GM19372 (cell line): ENCODE measurements at regions not wholly inside any gene's neighbourhood (a gene's known extent, or its start where the extent isn't known, plus 50 kb on each side); places are given as distances from the start of the nearest gene placed in this dataset.
"Not testable (repeated sequence)": the region's sequence is repeated elsewhere in the genome, so short reads cannot be mapped to it uniquely, and the experiment has no call there.

Source experiments
- ATAC-seq: cut with Tn5 transposase; IDR thresholded peaks from one replicate; pipeline ENCODE4 v1.9.1; 2021; ENCODE audit warnings: mild to moderate bottlenecking, low read depth, moderate library complexity; ENCODE audit not compliant: unreplicated experiment

DNA sequence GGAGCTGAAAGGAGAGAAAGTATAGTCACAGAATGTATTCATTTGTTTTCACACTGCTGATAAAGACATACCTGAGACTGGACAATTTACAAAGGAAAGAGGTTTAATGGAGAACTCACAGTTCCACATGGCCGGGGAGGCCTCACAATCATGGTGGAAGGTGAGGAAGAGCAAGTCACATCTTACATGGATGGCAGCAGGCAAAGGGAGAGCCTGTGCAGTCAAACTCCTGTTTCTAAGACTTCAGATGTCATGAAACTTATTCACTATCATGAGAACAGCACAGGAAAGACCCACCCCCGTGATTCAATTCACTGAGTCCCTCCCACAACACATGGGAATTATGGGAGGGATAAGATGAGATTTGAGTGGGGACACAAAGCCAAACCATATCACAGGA lies 224.7 kb downstream of the LNPK start:
- ATAC-seq = not testable (repeated sequence)

- no peak for ATAC-seq
Measured at GRCh38 chr2:175769200-175769599, 232.9 kb downstream of the LNPK start.

- ATAC-seq = no peak
Measured at GRCh38 chr2:175766880-175767279, 235.2 kb downstream of the LNPK start.

DNA sequence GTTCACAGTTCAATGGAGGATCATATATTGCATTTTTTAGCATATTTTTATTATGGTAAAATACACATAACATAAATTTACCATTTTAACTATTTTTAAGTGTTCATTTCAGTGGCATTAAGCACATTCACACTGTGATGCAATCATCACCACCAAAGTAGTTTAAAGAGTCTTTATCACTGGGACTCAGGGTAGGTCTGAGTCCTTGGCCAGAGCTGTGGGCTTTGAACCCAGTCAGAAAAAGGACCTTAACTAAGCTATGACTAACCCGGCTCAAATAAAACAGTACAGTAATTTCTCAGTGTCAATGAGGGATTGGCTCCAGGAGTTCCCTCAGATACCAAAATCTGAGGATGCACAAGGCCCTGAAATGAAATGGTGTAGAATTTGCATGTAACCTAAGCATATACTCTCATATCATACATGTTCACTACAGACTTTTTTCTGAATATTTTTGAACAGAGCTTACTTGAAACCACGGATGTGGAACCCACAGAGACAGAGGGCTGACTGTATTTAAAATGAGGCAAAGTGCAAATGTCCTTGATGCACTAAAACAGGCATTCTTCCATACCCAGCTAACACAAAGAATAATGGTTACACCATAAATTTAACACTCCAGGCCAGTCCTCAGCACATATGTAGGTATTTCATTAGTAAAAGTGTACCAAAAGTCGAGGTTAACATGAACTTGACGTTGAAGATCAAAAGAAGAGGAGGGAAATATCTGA lies 246.2 kb downstream of the LNPK start:
- ATAC-seq = no peak

DNA sequence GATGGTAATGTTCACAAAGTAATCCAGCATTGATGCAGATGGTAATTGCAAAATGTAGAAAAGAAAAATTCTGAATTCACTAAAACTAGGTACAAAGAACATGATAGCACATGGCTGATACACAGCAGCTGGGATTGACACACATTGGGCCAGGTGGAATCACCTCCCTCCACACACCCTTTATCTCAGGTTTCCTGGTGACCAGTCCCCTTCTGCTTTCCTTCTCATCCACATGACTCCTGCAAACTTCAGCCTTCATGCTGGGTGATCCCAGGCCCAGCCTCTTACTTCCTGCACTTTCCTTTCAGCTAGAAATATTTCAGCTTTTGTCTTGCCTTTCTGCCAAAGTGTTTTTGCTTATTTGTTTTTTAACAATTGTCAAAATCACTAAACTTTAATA lies 246.9 kb downstream of the LNPK start:
- no peak for ATAC-seq

DNA sequence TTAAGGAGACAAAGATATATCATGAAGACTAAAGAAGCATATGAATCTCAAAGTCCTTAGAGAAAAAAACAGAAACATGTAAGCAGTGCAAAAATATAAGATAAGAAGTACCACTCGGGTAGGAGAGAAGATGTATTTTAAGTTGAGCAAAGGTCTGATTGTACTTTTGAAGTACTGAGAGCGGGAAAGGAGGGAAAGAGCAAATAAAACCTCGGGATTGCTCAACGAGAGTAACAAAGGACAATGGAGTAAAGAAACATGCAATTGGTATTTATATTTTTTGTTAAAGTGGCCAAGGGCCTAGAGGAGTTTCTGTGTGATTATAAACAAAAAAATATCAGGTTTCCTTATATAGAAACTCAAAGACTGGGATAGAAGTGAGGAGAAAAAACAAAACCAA lies 251.9 kb downstream of the LNPK start:
- no peak for ATAC-seq

DNA sequence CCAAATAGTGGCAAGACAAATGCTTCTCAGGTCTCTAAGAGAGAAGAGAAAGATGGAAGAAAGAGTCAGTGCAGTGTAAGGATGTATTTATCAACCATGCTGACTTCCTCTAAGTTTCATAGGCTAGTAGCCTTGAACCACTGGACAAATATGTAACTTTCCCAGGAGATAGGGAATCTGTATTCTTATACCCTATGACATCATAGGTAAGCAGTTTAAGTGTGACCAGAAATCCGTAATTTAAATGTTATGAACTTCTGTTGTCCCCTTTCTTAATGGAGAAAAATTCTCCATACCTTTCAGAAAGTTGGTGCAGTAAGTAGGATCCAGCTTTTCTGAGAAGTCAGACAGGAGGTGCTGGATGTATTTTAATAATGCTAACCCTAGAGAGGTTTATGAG lies 256.2 kb downstream of the LNPK start:
- no peak for ATAC-seq

- no peak for ATAC-seq
Measured at GRCh38 chr2:175744000-175744399, 258.1 kb downstream of the LNPK start.

- no peak for ATAC-seq
Measured at GRCh38 chr2:175743011-175743410, 259.1 kb downstream of the LNPK start.

- ATAC-seq = no peak
Measured at GRCh38 chr2:175742367-175742766, 259.7 kb downstream of the LNPK start.

DNA sequence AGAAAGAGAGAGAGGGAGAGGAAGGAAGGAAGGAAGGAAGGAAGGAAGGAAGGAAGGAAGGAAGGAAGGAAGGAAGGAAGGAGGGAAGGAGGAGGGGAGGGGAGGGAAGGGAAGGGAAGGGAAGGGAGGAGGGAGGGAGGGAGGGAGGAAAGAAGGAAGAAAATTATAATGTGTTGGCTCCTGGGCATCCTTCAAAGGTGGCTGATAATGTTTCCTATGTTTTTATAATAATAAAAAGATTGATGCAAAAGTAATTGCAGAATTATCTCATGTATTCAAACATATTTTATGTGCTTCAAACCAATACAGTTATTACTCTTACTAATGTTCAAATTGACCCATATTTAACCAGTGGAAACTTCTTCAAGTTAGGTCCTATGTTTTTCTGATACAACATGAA lies 260.9 kb downstream of the LNPK start:
- ATAC-seq = no peak

GRCh38 chr2:175737722-175738361 lies 264.2 kb downstream of the LNPK start:
- no peak for ATAC-seq

GRCh38 chr2:175734686-175735085 lies 267.4 kb downstream of the LNPK start:
- no peak for ATAC-seq

- ATAC-seq = no peak
Measured at GRCh38 chr2:175732531-175732930, 269.5 kb downstream of the LNPK start.

DNA sequence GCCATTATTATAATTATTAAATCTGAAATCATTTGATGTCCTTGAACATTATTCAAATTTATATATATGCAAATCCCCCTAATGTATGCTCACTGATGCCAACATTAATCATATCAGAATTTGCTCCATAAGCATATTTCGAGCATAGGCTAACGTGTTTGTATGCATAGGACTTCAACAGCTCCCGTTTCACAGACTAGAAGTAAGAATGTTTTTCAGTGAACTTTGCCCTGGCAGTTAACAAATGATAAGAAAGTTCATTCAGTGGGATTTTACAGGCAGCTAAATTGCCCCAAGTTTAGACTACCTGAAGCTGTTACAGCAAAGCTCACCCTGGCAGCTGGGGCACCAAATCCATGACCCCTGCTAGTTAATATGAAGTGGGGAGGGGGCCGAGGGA lies 272.0 kb downstream of the LNPK start:
- no peak for ATAC-seq

GRCh38 chr2:175729049-175729706 lies 272.9 kb downstream of the LNPK start:
- no peak for ATAC-seq

GRCh38 chr2:175728032-175728431 lies 274.0 kb downstream of the LNPK start:
- ATAC-seq = no peak

DNA sequence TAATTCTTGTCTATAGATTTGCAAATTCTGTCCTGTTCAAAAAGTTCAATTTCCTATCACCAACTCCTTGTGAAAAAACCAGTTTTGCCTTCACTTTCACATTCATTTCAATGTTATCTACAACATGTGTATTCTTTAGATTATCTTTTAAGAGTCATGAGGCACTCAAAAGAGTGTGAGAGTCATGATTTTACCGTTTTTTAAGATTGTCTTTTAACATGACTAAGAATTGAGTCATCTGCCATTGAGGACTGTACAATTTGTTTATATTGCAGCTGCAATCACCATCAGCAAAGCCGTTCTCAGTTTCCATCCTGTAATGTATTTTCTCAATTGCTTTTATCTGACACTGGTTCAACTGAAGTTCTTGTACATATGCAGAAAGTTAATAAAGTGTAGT lies 275.8 kb downstream of the LNPK start:
- ATAC-seq = no peak

DNA sequence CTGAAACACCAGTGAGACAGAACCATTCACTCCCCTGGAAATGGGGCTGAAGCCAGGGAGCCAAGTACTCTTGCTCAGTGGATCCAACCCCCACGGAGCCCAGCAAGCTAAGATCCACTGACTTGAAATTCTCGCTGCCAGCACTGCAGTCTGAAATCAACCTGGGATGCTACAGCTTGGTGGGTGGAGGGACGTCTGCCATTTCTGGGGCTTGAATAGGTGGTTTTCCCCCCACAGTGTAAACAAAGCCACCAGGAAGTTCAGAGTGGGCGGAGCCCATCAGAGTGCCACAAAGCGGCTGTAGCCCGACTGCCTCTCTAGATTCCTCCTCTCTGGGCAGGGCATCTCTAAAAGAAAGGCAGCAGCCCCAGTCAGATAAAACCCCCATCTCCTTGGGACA lies 292.8 kb downstream of the LNPK start:
- no peak for ATAC-seq

- ATAC-seq = no peak
Measured at GRCh38 chr2:175707322-175707721, 294.7 kb downstream of the LNPK start.

- not testable (repeated sequence) for ATAC-seq
Measured at GRCh38 chr2:175704568-175704967, 297.5 kb downstream of the LNPK start.

- ATAC-seq = no peak
Measured at GRCh38 chr2:175698061-175698460, 304.0 kb downstream of the LNPK start.
